ENCODE measurements at regions not wholly inside any gene's neighbourhood (a gene's known extent, or its start where the extent isn't known, plus 50 kb on each side); places are given as distances from the start of the nearest gene placed in this dataset.

DNA sequence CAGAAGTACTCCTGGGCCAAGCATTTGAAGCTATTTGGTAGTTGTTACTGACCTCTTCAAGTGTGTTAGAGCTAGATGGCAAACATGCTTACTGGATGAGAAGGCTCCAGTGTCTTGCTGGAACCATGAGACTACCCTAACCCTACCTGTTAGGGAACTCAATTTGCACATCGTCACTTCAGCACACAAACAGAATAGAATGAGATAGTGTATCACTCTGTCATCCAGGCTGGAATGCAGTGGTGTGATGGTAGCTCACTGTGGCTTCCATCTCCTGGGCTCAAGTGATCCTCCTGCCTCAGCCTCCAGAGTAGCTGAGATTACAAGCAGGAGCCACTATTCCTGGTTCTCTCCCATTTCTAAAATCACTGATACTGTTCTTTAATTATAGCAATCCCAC, 417.0 kb upstream of the ATXN7L3B start:
- DNase-seq (ENCODE audit: low spot score) = no peak
- intact Hi-C loops (cut with micrococcal nuclease; ENCODE audit: unreplicated experiment) = no loop called here
- no TSS peak for BruUV-seq (replicated peaks)
- H3K36me3 ChIP-seq (ENCODE audit: insufficient read depth, low read length, poor library complexity, severe bottlenecking) = no peaks in the 10 kb centered on the region
- POLR2A ChIA-PET (ENCODE audit: low non-redundant PET) = no interaction called here
- CTCF ChIA-PET = no interaction called here
- no peak overlapping the region for H3K27ac ChIP-seq (ENCODE audit: low read depth, low read length, poor library complexity, severe bottlenecking)
- TF ChIP-seq EZH2 (IDR thresholded peaks at IDR 0.05; ENCODE audit: borderline replicate concordance, low read depth, low read length, poor library complexity, severe bottlenecking) = no peak
- TF ChIP-seq, protein P1, sequence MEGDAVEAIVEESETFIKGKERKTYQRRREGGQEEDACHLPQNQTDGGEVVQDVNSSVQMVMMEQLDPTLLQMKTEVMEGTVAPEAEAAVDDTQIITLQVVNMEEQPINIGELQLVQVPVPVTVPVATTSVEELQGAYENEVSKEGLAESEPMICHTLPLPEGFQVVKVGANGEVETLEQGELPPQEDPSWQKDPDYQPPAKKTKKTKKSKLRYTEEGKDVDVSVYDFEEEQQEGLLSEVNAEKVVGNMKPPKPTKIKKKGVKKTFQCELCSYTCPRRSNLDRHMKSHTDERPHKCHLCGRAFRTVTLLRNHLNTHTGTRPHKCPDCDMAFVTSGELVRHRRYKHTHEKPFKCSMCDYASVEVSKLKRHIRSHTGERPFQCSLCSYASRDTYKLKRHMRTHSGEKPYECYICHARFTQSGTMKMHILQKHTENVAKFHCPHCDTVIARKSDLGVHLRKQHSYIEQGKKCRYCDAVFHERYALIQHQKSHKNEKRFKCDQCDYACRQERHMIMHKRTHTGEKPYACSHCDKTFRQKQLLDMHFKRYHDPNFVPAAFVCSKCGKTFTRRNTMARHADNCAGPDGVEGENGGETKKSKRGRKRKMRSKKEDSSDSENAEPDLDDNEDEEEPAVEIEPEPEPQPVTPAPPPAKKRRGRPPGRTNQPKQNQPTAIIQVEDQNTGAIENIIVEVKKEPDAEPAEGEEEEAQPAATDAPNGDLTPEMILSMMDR (conservative IDR thresholded peaks at IDR 0.05; ENCODE audit: low read depth, low read length) = no peak
- H3K4me1 ChIP-seq (ENCODE audit: insufficient read depth, low read length, poor library complexity, severe bottlenecking) = no peaks in the 10 kb centered on the region
- no peaks in the 10 kb centered on the region for H3K9me3 ChIP-seq (ENCODE audit: low read depth, low read length, poor library complexity, severe bottlenecking)
- H3K4me3 ChIP-seq (ENCODE audit: low read depth, low read length, poor library complexity, severe bottlenecking) = no peak overlapping the region
- no peaks in the 10 kb centered on the region for H3K27me3 ChIP-seq (replicated peaks; ENCODE audit: insufficient read depth, low read depth, low read length, poor library complexity)

DNA sequence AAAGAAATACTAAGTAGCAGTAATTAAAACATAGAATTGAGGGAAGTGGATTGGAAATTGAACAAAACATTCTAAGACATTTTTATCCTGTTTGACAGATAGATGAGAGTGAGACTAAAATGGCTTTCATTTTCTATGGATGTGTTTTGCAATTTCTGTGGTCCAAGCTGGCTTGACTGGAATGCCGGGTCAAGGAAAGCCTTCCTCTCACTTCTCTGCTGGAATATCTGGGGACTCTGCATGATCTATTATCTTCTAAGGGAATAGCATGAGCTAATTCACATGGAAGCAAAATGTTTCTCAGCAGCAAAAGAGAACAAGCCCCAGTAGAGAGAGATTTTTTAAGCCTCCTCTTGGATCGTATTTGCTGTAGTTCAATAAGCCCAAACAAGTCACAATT, 407.9 kb upstream of the ATXN7L3B start:
- TF ChIP-seq, protein P1 (conservative IDR thresholded peaks at IDR 0.05; ENCODE audit: low read depth, low read length) = no peak
- no peak for TF ChIP-seq EZH2 (IDR thresholded peaks at IDR 0.05; ENCODE audit: borderline replicate concordance, low read depth, low read length, poor library complexity, severe bottlenecking)
- CTCF ChIA-PET = no interaction called here
- DNase-seq (ENCODE audit: low spot score) = no peak
- Histone ChIP-seq H3K9me3 (ENCODE audit: low read depth, low read length, poor library complexity, severe bottlenecking) (no peaks in the 10 kb centered on the region), H3K4me3 (ENCODE audit: low read depth, low read length, poor library complexity, severe bottlenecking) (no peak overlapping the region), H3K36me3 (ENCODE audit: insufficient read depth, low read length, poor library complexity, severe bottlenecking) (no peaks in the 10 kb centered on the region), H3K27ac (ENCODE audit: low read depth, low read length, poor library complexity, severe bottlenecking) (no peak overlapping the region), H3K4me1 (ENCODE audit: insufficient read depth, low read length, poor library complexity, severe bottlenecking) (no peaks in the 10 kb centered on the region), H3K27me3 (replicated peaks; ENCODE audit: insufficient read depth, low read depth, low read length, poor library complexity) (no peaks in the 10 kb centered on the region)
- no TSS peak for BruUV-seq (replicated peaks)
- intact Hi-C loops (cut with micrococcal nuclease; ENCODE audit: unreplicated experiment) = no loop called here
- POLR2A ChIA-PET (ENCODE audit: low non-redundant PET) = no interaction called here

DNA sequence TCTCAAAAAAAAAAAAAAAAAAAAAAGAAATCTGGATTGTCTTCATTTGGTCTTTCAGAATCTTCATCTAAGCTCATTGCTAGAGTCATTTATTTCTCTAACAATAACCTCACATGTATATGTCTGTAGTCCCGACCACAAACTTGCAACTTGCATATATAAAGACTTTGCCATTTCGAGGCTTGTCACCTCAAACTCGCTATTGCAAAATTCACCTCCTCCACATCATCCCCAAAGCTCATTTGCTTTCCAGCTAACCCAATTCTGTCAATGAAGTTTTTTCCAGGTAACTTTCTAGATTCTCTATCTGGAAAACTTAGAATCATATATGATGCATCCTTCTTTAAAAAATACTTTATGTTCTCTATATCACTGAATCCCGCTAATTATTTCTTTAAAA, 393.2 kb upstream of the ATXN7L3B start:
- CTCF ChIA-PET = no interaction called here
- POLR2A ChIA-PET (ENCODE audit: low non-redundant PET) = no interaction called here
- TF ChIP-seq, protein P1 (conservative IDR thresholded peaks at IDR 0.05; ENCODE audit: low read depth, low read length) = no peak
- TF ChIP-seq EZH2 (IDR thresholded peaks at IDR 0.05; ENCODE audit: borderline replicate concordance, low read depth, low read length, poor library complexity, severe bottlenecking) = no peak
- DNase-seq (ENCODE audit: low spot score) = no peak
- no peak overlapping the region for H3K4me3 ChIP-seq (ENCODE audit: low read depth, low read length, poor library complexity, severe bottlenecking)
- no TSS peak for BruUV-seq (replicated peaks)
- H3K27ac ChIP-seq (ENCODE audit: low read depth, low read length, poor library complexity, severe bottlenecking) = no peak overlapping the region
- no peaks in the 10 kb centered on the region for H3K9me3 ChIP-seq (ENCODE audit: low read depth, low read length, poor library complexity, severe bottlenecking)
- intact Hi-C loops (cut with micrococcal nuclease; ENCODE audit: unreplicated experiment) = no loop called here
- H3K27me3 ChIP-seq (replicated peaks; ENCODE audit: insufficient read depth, low read depth, low read length, poor library complexity) = no peaks in the 10 kb centered on the region
- H3K36me3 ChIP-seq (ENCODE audit: insufficient read depth, low read length, poor library complexity, severe bottlenecking) = no peaks in the 10 kb centered on the region
- no peaks in the 10 kb centered on the region for H3K4me1 ChIP-seq (ENCODE audit: insufficient read depth, low read length, poor library complexity, severe bottlenecking)

All from A673 (cell line).